Gastroesophageal sphincter (tissue), 3 donors: ENCODE measurements at regions not wholly inside any gene's neighbourhood (a gene's known extent, or its start where the extent isn't known, plus 50 kb on each side); places are given as distances from the start of the nearest gene placed in this dataset.

Experiments
- CTCF ChIP-seq, 4 experiments: fragments of 200-600 bp in 2 of 4; fragments of 450-650 bp in 2 of 4; sonication (generic) in 1 of 4; IDR thresholded peaks; one replicate each; pipeline ENCODE4 v1.5.1; 2017 to 2019; ENCODE audit warnings: antibody characterized with exemption in 4 of 4, mild to moderate bottlenecking in 2 of 4, moderate library complexity in 2 of 4
- POLR2AphosphoS5 ChIP-seq: sonication (generic); formaldehyde crosslinking; IDR thresholded peaks from one replicate; pipeline ENCODE4 v1.6.1; 2017; ENCODE audit warnings: antibody characterized with exemption

DNA sequence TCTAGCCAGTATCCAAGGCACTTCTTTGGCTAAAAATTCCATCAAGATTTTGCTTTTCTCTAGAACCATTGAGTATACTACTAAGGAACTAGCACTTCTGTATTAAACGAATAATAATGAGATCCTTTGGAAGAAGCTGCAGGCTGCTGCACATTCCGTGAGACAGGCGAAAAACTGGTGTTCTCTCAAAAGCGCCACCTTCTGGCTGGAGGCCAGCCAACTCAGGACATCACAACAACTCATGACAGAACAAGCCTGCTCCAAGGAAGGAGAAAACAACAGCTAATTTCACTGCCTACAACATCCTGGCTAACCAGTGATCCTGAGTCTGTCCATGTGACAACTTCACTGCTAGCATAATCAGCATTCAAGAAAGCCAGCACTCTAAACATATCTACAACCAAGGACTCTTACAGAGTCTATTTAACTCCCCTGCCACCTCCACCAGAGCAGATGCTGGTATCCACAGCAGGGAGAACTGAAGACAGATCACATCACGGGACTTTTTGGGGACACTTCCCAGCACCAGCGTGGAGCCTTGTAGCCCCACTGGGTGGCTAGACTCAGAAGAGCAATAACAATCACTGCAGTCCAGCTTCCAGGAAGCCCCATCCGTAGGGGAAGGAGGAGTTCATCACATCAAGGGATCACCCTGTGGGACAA lies 150.5 kb downstream of the YTHDC2 start:
- TF ChIP-seq CTCF (IDR thresholded peaks at IDR 0.05), result no peak
- no peak for TF ChIP-seq POLR2AphosphoS5
